Astrocyte (in vitro differentiated cells and primary cell): ENCODE measurements at regions not wholly inside any gene's neighbourhood (a gene's known extent, or its start where the extent isn't known, plus 50 kb on each side); places are given as distances from the start of the nearest gene placed in this dataset.

Experiments used
- DNase-seq: peaks from one replicate; pipeline ENCODE4 v3.0.0-alpha.2; 2010; ENCODE audit warnings: low read depth
- FAIRE-seq: peaks from 2 replicates; lab custom pipeline; 2011; peaks lifted over from hg19 to GRCh38; lab: Jason Lieb, UNC
- H2AFZ ChIP-seq: 2 replicates; pipeline ENCODE4 v1.6.0; 2012; ENCODE audit warnings: low read depth, low read length, inconsistent platforms
- H3K27ac ChIP-seq: 2 replicates; pipeline ENCODE4 v1.5.1; 2011; ENCODE audit warnings: low read depth, low read length, inconsistent platforms
- H3K27me3 ChIP-seq: 2 replicates; pipeline ENCODE4 v1.6.0; 2011; ENCODE audit warnings: low read length, inconsistent platforms; ENCODE audit not compliant: insufficient read depth
- H3K36me3 ChIP-seq: 2 replicates; pipeline ENCODE4 v1.5.1; 2011; ENCODE audit warnings: low read length, inconsistent platforms; ENCODE audit not compliant: insufficient read depth
- H3K4me1 ChIP-seq: 2 replicates; pipeline ENCODE4 v1.5.1; 2011; ENCODE audit warnings: low read length, inconsistent platforms; ENCODE audit not compliant: insufficient read depth
- H3K4me2 ChIP-seq: 2 replicates; pipeline ENCODE4 v1.6.0; 2012; ENCODE audit warnings: low read length, inconsistent platforms
- H3K4me3 ChIP-seq: 2 replicates; pipeline ENCODE4 v1.5.1; 2011; ENCODE audit warnings: low read depth, mild to moderate bottlenecking, low read length, inconsistent platforms; ENCODE audit not compliant: insufficient read depth
- H3K79me2 ChIP-seq: 2 replicates; pipeline ENCODE4 v1.6.0; 2012; ENCODE audit warnings: mild to moderate bottlenecking, low read length, inconsistent platforms; ENCODE audit not compliant: insufficient read depth
- H3K9ac ChIP-seq: 2 replicates; pipeline ENCODE4 v1.6.0; 2012; ENCODE audit warnings: mild to moderate bottlenecking, low read length, inconsistent platforms
- H3K9me3 ChIP-seq: 2 replicates; pipeline ENCODE4 v1.5.1; 2012; ENCODE audit warnings: low read depth, mild to moderate bottlenecking, low read length, inconsistent platforms; ENCODE audit not compliant: insufficient read depth
- H4K20me1 ChIP-seq: 2 replicates; pipeline ENCODE4 v1.6.0; 2012; ENCODE audit warnings: low read length, inconsistent platforms; ENCODE audit not compliant: insufficient read depth
- H3K27ac Mint-ChIP-seq: one replicate; pipeline ENCODE4 v1.8.0; 2021; ENCODE audit warnings: mild to moderate bottlenecking, mixed read lengths; ENCODE audit not compliant: unreplicated experiment
- H3K27me3 Mint-ChIP-seq: one replicate; pipeline ENCODE4 v1.8.0; 2021; ENCODE audit warnings: low read depth, mixed read lengths; ENCODE audit not compliant: unreplicated experiment
- H3K36me3 Mint-ChIP-seq: one replicate; pipeline ENCODE4 v1.8.0; 2021; ENCODE audit warnings: low read depth, mixed read lengths; ENCODE audit not compliant: unreplicated experiment
- H3K4me1 Mint-ChIP-seq: one replicate; pipeline ENCODE4 v1.8.0; 2021; ENCODE audit warnings: low read depth, mixed read lengths; ENCODE audit not compliant: unreplicated experiment
- H3K4me3 Mint-ChIP-seq: one replicate; pipeline ENCODE4 v1.8.0; 2021; ENCODE audit warnings: mild to moderate bottlenecking, moderate library complexity, mixed read lengths; ENCODE audit not compliant: unreplicated experiment
- H3K9me3 Mint-ChIP-seq: one replicate; pipeline ENCODE4 v1.8.0; 2021; ENCODE audit warnings: mild to moderate bottlenecking, mixed read lengths; ENCODE audit not compliant: unreplicated experiment
- EZH2 ChIP-seq: IDR thresholded peaks from 2 replicates; pipeline ENCODE4 v1.6.1; 2012; ENCODE audit warnings: mild to moderate bottlenecking, low read length, inconsistent platforms; ENCODE audit not compliant: insufficient read depth
- TF ChIP-seq, protein P1 (sequence below): IDR thresholded peaks from 2 replicates; pipeline ENCODE4 v1.5.1; 2011; ENCODE audit warnings: low read depth, mild to moderate bottlenecking, inconsistent platforms, low read length, moderate library complexity; ENCODE audit not compliant: insufficient read depth

GRCh38 chr1:83762039-83762365, 236.9 kb downstream of the TTLL7 start:
- FAIRE-seq = no peak
- DNase-seq = no peak
- Histone ChIP-seq H2AFZ (peak overlapping the region; percentile 26), H3K4me1 (no peaks in the 10 kb centered on the region), H3K27ac (no peak overlapping the region), H3K4me3 (no peak overlapping the region), H3K27me3 (peaks cover 4% of the 10 kb centered on the region), H3K9me3 (no peaks in the 10 kb centered on the region), H3K79me2 (no peaks in the 10 kb centered on the region), H3K4me2 (no peak overlapping the region), H4K20me1 (no peaks in the 10 kb centered on the region), H3K36me3 (no peaks in the 10 kb centered on the region), H3K9ac (no peak overlapping the region)
- Mint-ChIP-seq H3K36me3 (no peaks in the 10 kb centered on the region), H3K27ac (no peak overlapping the region), H3K4me3 (no peak overlapping the region), H3K27me3 (peaks cover 6% of the 10 kb centered on the region), H3K4me1 (peaks cover 4% of the 10 kb centered on the region), H3K9me3 (no peaks in the 10 kb centered on the region)
- TF ChIP-seq, protein P1, sequence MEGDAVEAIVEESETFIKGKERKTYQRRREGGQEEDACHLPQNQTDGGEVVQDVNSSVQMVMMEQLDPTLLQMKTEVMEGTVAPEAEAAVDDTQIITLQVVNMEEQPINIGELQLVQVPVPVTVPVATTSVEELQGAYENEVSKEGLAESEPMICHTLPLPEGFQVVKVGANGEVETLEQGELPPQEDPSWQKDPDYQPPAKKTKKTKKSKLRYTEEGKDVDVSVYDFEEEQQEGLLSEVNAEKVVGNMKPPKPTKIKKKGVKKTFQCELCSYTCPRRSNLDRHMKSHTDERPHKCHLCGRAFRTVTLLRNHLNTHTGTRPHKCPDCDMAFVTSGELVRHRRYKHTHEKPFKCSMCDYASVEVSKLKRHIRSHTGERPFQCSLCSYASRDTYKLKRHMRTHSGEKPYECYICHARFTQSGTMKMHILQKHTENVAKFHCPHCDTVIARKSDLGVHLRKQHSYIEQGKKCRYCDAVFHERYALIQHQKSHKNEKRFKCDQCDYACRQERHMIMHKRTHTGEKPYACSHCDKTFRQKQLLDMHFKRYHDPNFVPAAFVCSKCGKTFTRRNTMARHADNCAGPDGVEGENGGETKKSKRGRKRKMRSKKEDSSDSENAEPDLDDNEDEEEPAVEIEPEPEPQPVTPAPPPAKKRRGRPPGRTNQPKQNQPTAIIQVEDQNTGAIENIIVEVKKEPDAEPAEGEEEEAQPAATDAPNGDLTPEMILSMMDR = no peak
- no peak for TF ChIP-seq EZH2

DNA sequence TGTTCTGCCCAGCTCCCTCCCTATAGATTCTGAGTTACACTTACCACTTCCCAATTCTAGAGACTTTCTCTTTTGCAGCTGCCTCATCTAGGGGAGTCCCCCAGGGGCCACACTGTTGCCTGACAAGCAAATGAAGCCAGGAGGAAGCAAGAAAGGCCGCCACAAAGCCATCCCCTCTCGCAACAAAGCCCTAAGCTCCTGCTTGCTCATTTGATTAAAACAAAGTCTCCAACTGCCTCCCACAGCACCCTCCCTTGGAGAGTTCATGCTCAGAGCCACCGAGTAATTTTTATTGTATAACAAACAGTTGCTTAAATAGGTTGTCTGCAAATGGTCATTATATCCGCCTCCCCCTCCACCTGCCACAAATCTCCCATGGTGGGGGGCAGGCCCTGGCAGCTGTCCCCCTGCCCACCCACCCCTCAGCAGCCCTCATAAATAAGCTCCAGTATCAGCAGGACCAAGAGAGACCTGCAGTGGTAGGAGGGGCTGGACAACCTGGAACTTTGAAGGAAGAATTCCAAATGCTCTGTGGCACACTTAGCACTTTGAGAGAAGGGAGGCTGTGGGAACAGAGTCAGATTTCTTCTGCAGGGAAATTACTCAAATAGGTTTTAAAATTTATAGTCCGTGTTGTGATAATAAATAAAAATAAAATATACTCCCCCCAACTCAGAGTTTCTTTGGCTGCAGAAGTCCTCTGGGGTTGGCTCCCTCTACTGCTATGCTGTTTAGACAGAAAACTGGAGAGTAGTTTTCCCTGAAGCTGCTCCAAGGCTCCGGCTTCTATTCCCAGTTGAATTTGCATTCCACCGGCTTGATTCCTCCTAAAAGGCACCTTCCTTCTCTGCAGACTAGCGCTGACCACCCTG, 237.5 kb downstream of the TTLL7 start:
- H3K9ac ChIP-seq = no peak overlapping the region
- DNase-seq = no peak
- no peaks in the 10 kb centered on the region for H3K36me3 ChIP-seq
- peaks cover 6% of the 10 kb centered on the region for H3K27me3 Mint-ChIP-seq
- no peaks in the 10 kb centered on the region for H3K4me1 ChIP-seq
- no peaks in the 10 kb centered on the region for H3K9me3 Mint-ChIP-seq
- H2AFZ ChIP-seq = peak overlapping the region; percentile 26
- no peak overlapping the region for H3K4me3 ChIP-seq
- peaks cover 4% of the 10 kb centered on the region for H3K27me3 ChIP-seq
- no peak overlapping the region for H3K27ac ChIP-seq
- no peaks in the 10 kb centered on the region for H3K79me2 ChIP-seq
- peaks cover 4% of the 10 kb centered on the region for H3K4me1 Mint-ChIP-seq
- TF ChIP-seq EZH2 = no peak
- TF ChIP-seq, protein P1 = no peak
- no peak overlapping the region for H3K27ac Mint-ChIP-seq
- no peaks in the 10 kb centered on the region for H3K36me3 Mint-ChIP-seq
- no peak for FAIRE-seq
- H4K20me1 ChIP-seq = no peaks in the 10 kb centered on the region
- no peak overlapping the region for H3K4me3 Mint-ChIP-seq
- no peak overlapping the region for H3K4me2 ChIP-seq
- H3K9me3 ChIP-seq = no peaks in the 10 kb centered on the region
